ENCODE measurements at regions not wholly inside any gene's neighbourhood (a gene's known extent, or its start where the extent isn't known, plus 50 kb on each side); places are given as distances from the start of the nearest gene placed in this dataset.

- Histone ChIP-seq H2AK5ac (ENCODE audit: low read depth, low read length) (no peak overlapping the region), H4K5ac (ENCODE audit: insufficient read length, low read depth, low read length) (no peak overlapping the region), H3K23me2 (ENCODE audit: low read depth, low read length) (no peaks in the 10 kb centered on the region), H3K4me3 (ENCODE audit: extremely low read depth in 1 of 4, insufficient read depth in 2 of 4, low read depth in 3 of 4, low read length in 4 of 4) (no peak overlapping the region), H2BK15ac (ENCODE audit: low read length) (no peak overlapping the region), H3K18ac (ENCODE audit: extremely low read depth, low read length) (no peak overlapping the region), H2BK120ac (replicated peaks; ENCODE audit: low read depth, low read length) (no peak overlapping the region), H3K4me1 (replicated peaks in 1 of 4; ENCODE audit: control insufficient read depth in 3 of 4, insufficient read depth in 4 of 4, low read length in 3 of 4) (no peaks in the 10 kb centered on the region), H2BK12ac (ENCODE audit: low read depth, low read length) (no peak overlapping the region), H3K27ac (ENCODE audit: low read depth, low read length) (no peak overlapping the region), H3K4me2 (ENCODE audit: insufficient read depth in 1 of 2, low read depth in 2 of 2, low read length in 2 of 2) (no peak overlapping the region), H4K20me1 (replicated peaks in 1 of 2; ENCODE audit: control insufficient read depth in 1 of 2, insufficient read depth in 2 of 2, low read length in 2 of 2) (no peaks in the 10 kb centered on the region), H3K23ac (ENCODE audit: insufficient read length) (no peak overlapping the region), H3K4ac (replicated peaks; ENCODE audit: insufficient read length, low read depth, low read length) (no peak overlapping the region), H3K9ac (replicated peaks in 1 of 4; ENCODE audit: extremely low read depth in 1 of 4, low read depth in 3 of 4, low read length in 3 of 4) (no peak overlapping the region), H3K79me1 (ENCODE audit: low read depth, low read length) (no peaks in the 10 kb centered on the region), H3K9me3 (ENCODE audit: insufficient read depth in 2 of 2, low read depth in 1 of 2, low read length in 1 of 2) (no peaks in the 10 kb centered on the region), H3K56ac (replicated peaks; ENCODE audit: insufficient read length, low read depth, low read length) (no peak overlapping the region), H2BK5ac (ENCODE audit: low read depth, low read length) (no peak overlapping the region), H3K14ac (ENCODE audit: insufficient read length) (no peak overlapping the region), H2AFZ (ENCODE audit: low read length) (no peak overlapping the region), H4K8ac (ENCODE audit: extremely low read depth, insufficient read depth, low read length) (no peak overlapping the region), H4K91ac (replicated peaks; ENCODE audit: insufficient read length, low read length) (no peak overlapping the region), H3K36me3 (ENCODE audit: control insufficient read depth in 2 of 4, insufficient read depth in 4 of 4, low read length in 3 of 4) (no peaks in the 10 kb centered on the region), H2BK20ac (ENCODE audit: low read length) (no peak overlapping the region), H3K79me2 (ENCODE audit: control insufficient read depth in 1 of 2, insufficient read depth in 2 of 2, low read length in 2 of 2) (no peaks in the 10 kb centered on the region), H3K27me3 (replicated peaks in 1 of 4; ENCODE audit: control insufficient read depth in 3 of 4, extremely low read depth in 1 of 4, insufficient read depth in 3 of 4, low read length in 3 of 4) (peaks cover 0 to 3% (median 0%) of the 10 kb centered on the region in 4 experiments; a peak in 2 of 7 replicates)
- ChIA-PET CTCF (ENCODE audit: partially characterized antibody) (interaction anchor here (0.9 to 1.5 kb wide), 4 partner anchors 10 to 243 kb away, joined by 3 read pairs; no protein-coding TSS in a partner anchor), POLR2A (ENCODE audit: partially characterized antibody) (no interaction called here)
- no peak for DNase-seq (ENCODE audit: low read depth in 1 of 2, low spot score in 2 of 2)
- 92% methylated on average over 5 of the region's 5 CpGs; no CpG with 5 or more reads in 1 of the 2 experiments for WGBS, 2 experiments (ENCODE audit: extremely low coverage in 1 of 2, insufficient coverage in 1 of 2, insufficient read length in 1 of 2, insufficient replicate concordance in 2 of 2, low coverage in 1 of 2, low lambda C conversion rate in 2 of 2, missing lambda C conversion rate in 1 of 2)
- FAIRE-seq = no peak
- TF ChIP-seq RNF2 (IDR thresholded peaks at IDR 0.05; ENCODE audit: borderline replicate concordance, low read depth, low read length, missing control alignments, poor library complexity, severe bottlenecking) = no peak
- no peak for TF ChIP-seq GTF2F1 (IDR thresholded peaks at IDR 0.05; ENCODE audit: borderline replicate concordance, low read depth, low read length)
Observed at GRCh38 chr1:231095595-231095994, 55.5 kb upstream of the FAM89A start.
